ENCODE measurements at regions not wholly inside any gene's neighbourhood (a gene's known extent, or its start where the extent isn't known, plus 50 kb on each side); places are given as distances from the start of the nearest gene placed in this dataset.

DNA sequence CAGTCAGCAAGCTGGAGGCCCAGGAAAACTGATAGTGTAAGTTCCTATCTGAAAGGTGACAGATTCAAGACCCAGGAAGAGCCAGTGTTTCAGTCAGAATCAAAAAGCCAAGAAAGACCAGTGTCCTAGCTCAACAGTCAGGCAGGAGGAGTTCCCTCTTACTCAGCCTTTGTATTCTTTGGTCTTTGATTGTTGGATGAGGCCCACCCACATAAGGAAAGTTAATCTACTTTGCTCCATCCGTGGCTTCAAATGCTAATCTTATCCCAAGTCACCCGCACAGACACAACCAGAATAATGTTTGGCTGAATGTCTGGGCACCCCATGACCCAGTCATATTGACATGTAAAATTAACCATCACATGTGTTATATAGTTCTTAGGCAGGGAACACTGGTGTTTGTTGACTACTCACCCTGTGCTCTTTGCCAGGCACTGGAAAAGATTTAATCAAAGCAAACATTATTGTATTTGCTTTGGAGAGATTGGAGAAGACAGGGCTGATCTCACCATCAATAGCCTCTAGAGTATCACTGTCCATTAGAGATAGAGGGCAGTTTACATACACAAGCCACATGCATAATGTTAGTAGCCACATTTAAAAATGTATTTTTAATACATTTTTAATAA, 96.3 kb upstream of the KCNN2 start:
- intact Hi-C loops (cut with micrococcal nuclease) = no loop called here
- Histone ChIP-seq H2AFZ (ENCODE audit: low read depth, low read length, poor library complexity, severe bottlenecking) (no peak overlapping the region), H3K4me3 (replicated peaks in 1 of 2; ENCODE audit: low read depth in 1 of 2, low read length in 2 of 2) (no peak overlapping the region), H3K27me3 (ENCODE audit: insufficient read depth, low read length) (peaks cover 6% of the 10 kb centered on the region; the same call in 1 of the 2 replicates), H3K9me3 (ENCODE audit: control insufficient read depth in 1 of 2, insufficient read depth in 1 of 2, low read depth in 1 of 2, low read length in 2 of 2) (no peaks in the 10 kb centered on the region), H3K4me2 (ENCODE audit: low read length) (no peak overlapping the region), H3K9ac (ENCODE audit: low read length) (no peak overlapping the region), H3K36me3 (ENCODE audit: control insufficient read depth in 1 of 2, insufficient read depth in 2 of 2, low read length in 2 of 2) (no peaks in the 10 kb centered on the region), H3K79me2 (ENCODE audit: insufficient read depth, low read length) (no peaks in the 10 kb centered on the region), H3K9me2 (ENCODE audit: insufficient read depth) (no peaks in the 10 kb centered on the region), H4K20me1 (ENCODE audit: insufficient read depth) (no peaks in the 10 kb centered on the region), H3K4me1 (ENCODE audit: control insufficient read depth in 1 of 2, insufficient read depth in 2 of 2, low read length in 2 of 2) (no peaks in the 10 kb centered on the region), H3K27ac (ENCODE audit: low read depth, low read length) (no peak overlapping the region)
- no peak for DNase-seq (ENCODE audit: low read depth, low spot score)
- ChIA-PET CTCF (no interaction called here), POLR2A (no interaction called here), RAD21 (ENCODE audit: low non-redundant PET in 1 of 2, low total read pairs in 2 of 2, uncharacterized antibody in 2 of 2, unreplicated experiment in 2 of 2) (no interaction called here)
- TF ChIP-seq ZNF274 (IDR thresholded peaks at IDR 0.05; ENCODE audit: low read depth, low read length) (no peak), EZH2phosphoT487 (IDR thresholded peaks at IDR 0.05; ENCODE audit: borderline replicate concordance) (no peak), JUND (IDR thresholded peaks at IDR 0.05) (no peak), POLR2A (IDR thresholded peaks at IDR 0.05; ENCODE audit: borderline replicate concordance, extremely low read depth, insufficient read depth, insufficient read length) (no peak), REST (IDR thresholded peaks at IDR 0.05; ENCODE audit: low read depth) (no peak), MAX (IDR thresholded peaks at IDR 0.05) (no peak), SP1 (IDR thresholded peaks at IDR 0.05; ENCODE audit: low read depth) (no peak), EZH2 (IDR thresholded peaks at IDR 0.05) (no peak), SRF (IDR thresholded peaks at IDR 0.05; ENCODE audit: low read depth) (no peak), SIN3A (IDR thresholded peaks at IDR 0.05; ENCODE audit: low read depth) (no peak), FOSL1 (IDR thresholded peaks at IDR 0.05; ENCODE audit: low read depth) (no peak), RAD21 (IDR thresholded peaks at IDR 0.05; ENCODE audit: low read depth) (no peak), ZBTB33 (IDR thresholded peaks at IDR 0.05; ENCODE audit: extremely low read depth, insufficient replicate concordance, low read length) (no peak)
- no peak for ATAC-seq
- no TSS peak for BruUV-seq (replicated peaks)
